ENCODE measurements at regions not wholly inside any gene's neighbourhood (a gene's known extent, or its start where the extent isn't known, plus 50 kb on each side); places are given as distances from the start of the nearest gene placed in this dataset.

- no TSS peak for BruUV-seq (replicated peaks)
- no peak for TF ChIP-seq CTCF (conservative IDR thresholded peaks at IDR 0.05; ENCODE audit: low read depth, low read length)
- TF ChIP-seq EZH2 (IDR thresholded peaks at IDR 0.05; ENCODE audit: borderline replicate concordance, low read depth, low read length, poor library complexity, severe bottlenecking): no peak
- no peaks in the 10 kb centered on the region for H3K4me1 ChIP-seq (ENCODE audit: insufficient read depth, low read length, poor library complexity, severe bottlenecking)
- no peaks in the 10 kb centered on the region for H3K27me3 ChIP-seq (replicated peaks; ENCODE audit: insufficient read depth, low read depth, low read length, poor library complexity)
- POLR2A ChIA-PET (ENCODE audit: low non-redundant PET): no interaction called here
- CTCF ChIA-PET: no interaction called here
- H3K27ac ChIP-seq (ENCODE audit: low read depth, low read length, poor library complexity, severe bottlenecking): no peak overlapping the region
- H3K36me3 ChIP-seq (ENCODE audit: insufficient read depth, low read length, poor library complexity, severe bottlenecking): no peaks in the 10 kb centered on the region
- DNase-seq (ENCODE audit: low spot score): no peak
- H3K9me3 ChIP-seq (ENCODE audit: low read depth, low read length, poor library complexity, severe bottlenecking): no peaks in the 10 kb centered on the region
- no peak overlapping the region for H3K4me3 ChIP-seq (ENCODE audit: low read depth, low read length, poor library complexity, severe bottlenecking)
- intact Hi-C loops (cut with micrococcal nuclease; ENCODE audit: unreplicated experiment): no loop called here
Measured at GRCh38 chr4:104896660-104897645, 249.7 kb upstream of the TET2 start.

- no peak for DNase-seq (ENCODE audit: low spot score)
- BruUV-seq (replicated peaks): no TSS peak
- H3K36me3 ChIP-seq (ENCODE audit: insufficient read depth, low read length, poor library complexity, severe bottlenecking): no peaks in the 10 kb centered on the region
- H3K9me3 ChIP-seq (ENCODE audit: low read depth, low read length, poor library complexity, severe bottlenecking): no peaks in the 10 kb centered on the region
- ChIA-PET POLR2A (ENCODE audit: low non-redundant PET) (no interaction called here), CTCF (no interaction called here)
- H3K4me3 ChIP-seq (ENCODE audit: low read depth, low read length, poor library complexity, severe bottlenecking): no peak overlapping the region
- H3K4me1 ChIP-seq (ENCODE audit: insufficient read depth, low read length, poor library complexity, severe bottlenecking): no peaks in the 10 kb centered on the region
- H3K27ac ChIP-seq (ENCODE audit: low read depth, low read length, poor library complexity, severe bottlenecking): no peak overlapping the region
- intact Hi-C loops (cut with micrococcal nuclease; ENCODE audit: unreplicated experiment): no loop called here
- H3K27me3 ChIP-seq (replicated peaks; ENCODE audit: insufficient read depth, low read depth, low read length, poor library complexity): no peaks in the 10 kb centered on the region
- TF ChIP-seq CTCF (conservative IDR thresholded peaks at IDR 0.05; ENCODE audit: low read depth, low read length): no peak
- no peak for TF ChIP-seq EZH2 (IDR thresholded peaks at IDR 0.05; ENCODE audit: borderline replicate concordance, low read depth, low read length, poor library complexity, severe bottlenecking)
Measured at GRCh38 chr4:104899863-104900262, 246.8 kb upstream of the TET2 start.

- no peak for TF ChIP-seq CTCF (conservative IDR thresholded peaks at IDR 0.05; ENCODE audit: low read depth, low read length)
- TF ChIP-seq EZH2 (IDR thresholded peaks at IDR 0.05; ENCODE audit: borderline replicate concordance, low read depth, low read length, poor library complexity, severe bottlenecking): no peak
- ChIA-PET POLR2A (ENCODE audit: low non-redundant PET) (no interaction called here), CTCF (no interaction called here)
- no peak overlapping the region for H3K27ac ChIP-seq (ENCODE audit: low read depth, low read length, poor library complexity, severe bottlenecking)
- no peak overlapping the region for H3K4me3 ChIP-seq (ENCODE audit: low read depth, low read length, poor library complexity, severe bottlenecking)
- no peak for DNase-seq (ENCODE audit: low spot score)
- no peaks in the 10 kb centered on the region for H3K9me3 ChIP-seq (ENCODE audit: low read depth, low read length, poor library complexity, severe bottlenecking)
- intact Hi-C loops (cut with micrococcal nuclease; ENCODE audit: unreplicated experiment): no loop called here
- no peaks in the 10 kb centered on the region for H3K27me3 ChIP-seq (replicated peaks; ENCODE audit: insufficient read depth, low read depth, low read length, poor library complexity)
- BruUV-seq (replicated peaks): no TSS peak
- H3K36me3 ChIP-seq (ENCODE audit: insufficient read depth, low read length, poor library complexity, severe bottlenecking): no peaks in the 10 kb centered on the region
- no peaks in the 10 kb centered on the region for H3K4me1 ChIP-seq (ENCODE audit: insufficient read depth, low read length, poor library complexity, severe bottlenecking)
Measured at GRCh38 chr4:104901438-104901837, 245.2 kb upstream of the TET2 start.
